ENCODE measurements at regions not wholly inside any gene's neighbourhood (a gene's known extent, or its start where the extent isn't known, plus 50 kb on each side); places are given as distances from the start of the nearest gene placed in this dataset.

DNA sequence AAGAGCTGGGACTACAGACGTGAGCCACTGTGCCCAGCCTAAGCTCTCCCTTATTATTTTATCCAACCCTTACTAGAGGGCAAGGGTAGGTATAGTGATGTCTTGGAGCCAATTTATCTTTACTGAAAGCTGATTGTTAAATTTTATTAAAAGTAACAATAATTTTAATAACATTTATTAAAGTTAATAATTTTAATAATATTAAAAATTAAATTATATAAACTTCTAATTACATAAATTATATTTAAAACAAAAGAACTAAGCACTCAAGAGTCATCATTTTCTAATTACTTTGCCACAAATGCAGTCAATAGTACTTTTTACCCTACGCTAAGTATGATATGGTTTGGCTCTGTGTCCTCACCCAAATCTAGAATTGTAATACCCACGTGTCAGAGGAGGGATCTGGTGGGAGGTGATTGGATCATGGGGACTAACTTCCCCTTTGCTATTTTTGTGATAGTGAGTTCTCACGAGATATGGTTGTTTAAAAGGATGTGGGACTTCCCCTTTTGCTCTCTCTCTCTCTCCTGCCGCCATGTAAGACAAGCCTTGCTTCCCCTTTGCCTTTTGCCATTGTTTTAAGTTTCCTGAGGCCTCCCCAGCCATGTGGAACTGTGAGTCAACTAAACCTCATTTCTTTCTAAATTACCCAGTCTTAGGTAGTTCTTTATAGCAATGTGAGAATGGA lies 58.4 kb upstream of the ETV1 start:
- Histone ChIP-seq H3K4me1 (ENCODE audit: insufficient read depth) (no peaks in the 10 kb centered on the region), H3K4me2 (no peak overlapping the region), H4K20me1 (replicated peaks; ENCODE audit: insufficient read depth) (no peaks in the 10 kb centered on the region), H3K79me2 (replicated peaks; ENCODE audit: insufficient read depth) (no peaks in the 10 kb centered on the region), H3F3A (replicated peaks; ENCODE audit: low read depth) (no peaks in the 10 kb centered on the region), H2AFZ (no peak overlapping the region), H3K9me2 (ENCODE audit: insufficient read depth) (no peaks in the 10 kb centered on the region), H3K27me3 (ENCODE audit: insufficient read depth) (no peaks in the 10 kb centered on the region), H3K27ac (ENCODE audit: low read depth) (no peak overlapping the region), H3K4me3 (no peak overlapping the region), H3K36me3 (ENCODE audit: insufficient read depth) (no peaks in the 10 kb centered on the region)
- Mint-ChIP-seq H3K36me3 (ENCODE audit: low read depth) (no peaks in the 10 kb centered on the region), H3K9me3 (peaks cover 3% of the 10 kb centered on the region; the same call in 1 of the 3 replicates), H3K4me3 (no peak overlapping the region), H3K4me1 (no peaks in the 10 kb centered on the region), H3K27me3 (ENCODE audit: insufficient read depth, low read depth, poor library complexity) (peaks cover 2% of the 10 kb centered on the region), H3K27ac (no peak overlapping the region)
- no peak for ATAC-seq
- no peak for DNase-seq (ENCODE audit: low spot score)
- TF ChIP-seq REST (IDR thresholded peaks at IDR 0.05; ENCODE audit: unreplicated experiment) (no peak), CREB1 (CRISPR knock-in tag; IDR thresholded peaks at IDR 0.05; ENCODE audit: low read depth) (no peak), ZNF331 (CRISPR knock-in tag; IDR thresholded peaks at IDR 0.05; ENCODE audit: low read depth) (no peak), ZNF462 (CRISPR knock-in tag; IDR thresholded peaks at IDR 0.05) (no peak), EZH2phosphoT487 (IDR thresholded peaks at IDR 0.05; ENCODE audit: unreplicated experiment) (no peak), NANOG (IDR thresholded peaks at IDR 0.05; ENCODE audit: borderline replicate concordance) (no peak), POLR2AphosphoS5 (IDR thresholded peaks at IDR 0.05; ENCODE audit: low read depth) (no peak), STAT1 (IDR thresholded peaks at IDR 0.05; ENCODE audit: unreplicated experiment) (no peak), JUNB (IDR thresholded peaks at IDR 0.05; ENCODE audit: unreplicated experiment) (no peak), EZH2 (IDR thresholded peaks at IDR 0.05; ENCODE audit: low read depth, unreplicated experiment) (no peak), ZNF114 (CRISPR knock-in tag; IDR thresholded peaks at IDR 0.05) (no peak)
- TF ChIP-seq, protein P1, sequence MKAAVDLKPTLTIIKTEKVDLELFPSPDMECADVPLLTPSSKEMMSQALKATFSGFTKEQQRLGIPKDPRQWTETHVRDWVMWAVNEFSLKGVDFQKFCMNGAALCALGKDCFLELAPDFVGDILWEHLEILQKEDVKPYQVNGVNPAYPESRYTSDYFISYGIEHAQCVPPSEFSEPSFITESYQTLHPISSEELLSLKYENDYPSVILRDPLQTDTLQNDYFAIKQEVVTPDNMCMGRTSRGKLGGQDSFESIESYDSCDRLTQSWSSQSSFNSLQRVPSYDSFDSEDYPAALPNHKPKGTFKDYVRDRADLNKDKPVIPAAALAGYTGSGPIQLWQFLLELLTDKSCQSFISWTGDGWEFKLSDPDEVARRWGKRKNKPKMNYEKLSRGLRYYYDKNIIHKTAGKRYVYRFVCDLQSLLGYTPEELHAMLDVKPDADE (IDR thresholded peaks at IDR 0.05), result no peak
- TF ChIP-seq, protein P2, sequence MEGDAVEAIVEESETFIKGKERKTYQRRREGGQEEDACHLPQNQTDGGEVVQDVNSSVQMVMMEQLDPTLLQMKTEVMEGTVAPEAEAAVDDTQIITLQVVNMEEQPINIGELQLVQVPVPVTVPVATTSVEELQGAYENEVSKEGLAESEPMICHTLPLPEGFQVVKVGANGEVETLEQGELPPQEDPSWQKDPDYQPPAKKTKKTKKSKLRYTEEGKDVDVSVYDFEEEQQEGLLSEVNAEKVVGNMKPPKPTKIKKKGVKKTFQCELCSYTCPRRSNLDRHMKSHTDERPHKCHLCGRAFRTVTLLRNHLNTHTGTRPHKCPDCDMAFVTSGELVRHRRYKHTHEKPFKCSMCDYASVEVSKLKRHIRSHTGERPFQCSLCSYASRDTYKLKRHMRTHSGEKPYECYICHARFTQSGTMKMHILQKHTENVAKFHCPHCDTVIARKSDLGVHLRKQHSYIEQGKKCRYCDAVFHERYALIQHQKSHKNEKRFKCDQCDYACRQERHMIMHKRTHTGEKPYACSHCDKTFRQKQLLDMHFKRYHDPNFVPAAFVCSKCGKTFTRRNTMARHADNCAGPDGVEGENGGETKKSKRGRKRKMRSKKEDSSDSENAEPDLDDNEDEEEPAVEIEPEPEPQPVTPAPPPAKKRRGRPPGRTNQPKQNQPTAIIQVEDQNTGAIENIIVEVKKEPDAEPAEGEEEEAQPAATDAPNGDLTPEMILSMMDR (conservative IDR thresholded peaks at IDR 0.05; ENCODE audit: low read depth in 2 of 2), result no peak
